Hepatocyte (in vitro differentiated cells): ENCODE measurements at regions not wholly inside any gene's neighbourhood (a gene's known extent, or its start where the extent isn't known, plus 50 kb on each side); places are given as distances from the start of the nearest gene placed in this dataset.

Experiments used
- DNase-seq: peaks from one replicate; pipeline ENCODE4 v3.0.0-alpha.2; 2016; ENCODE audit warnings: low spot score
- H2AFZ ChIP-seq: fragments of 200-600 bp; sonication (generic); 2 replicates; pipeline ENCODE4 v1.6.0; 2016; ENCODE audit warnings: antibody characterized with exemption, mild to moderate bottlenecking
- H3K27ac ChIP-seq: fragments of 200-600 bp; sonication (generic); 2 replicates; pipeline ENCODE4 v1.5.1; 2016; ENCODE audit warnings: mild to moderate bottlenecking
- H3K27me3 ChIP-seq: fragments of 200-600 bp; sonication (generic); 2 replicates; pipeline ENCODE4 v1.6.1; 2016
- H3K36me3 ChIP-seq: fragments of 200-600 bp; sonication (generic); replicated peaks from 2 replicates; pipeline ENCODE4 v1.5.1; 2016; ENCODE audit warnings: low read depth; ENCODE audit not compliant: insufficient read depth
- H3K4me1 ChIP-seq: fragments of 200-600 bp; sonication (generic); 2 replicates; pipeline ENCODE4 v1.5.1; 2016; ENCODE audit warnings: mild to moderate bottlenecking, moderate library complexity; ENCODE audit not compliant: insufficient read depth
- H3K4me2 ChIP-seq: fragments of 200-600 bp; sonication (generic); 2 replicates; pipeline ENCODE4 v1.6.0; 2016
- H3K4me3 ChIP-seq: fragments of 200-600 bp; sonication (generic); 2 replicates; pipeline ENCODE4 v1.5.1; 2016; ENCODE audit warnings: mild to moderate bottlenecking
- H3K79me2 ChIP-seq: fragments of 200-600 bp; sonication (generic); 2 replicates; pipeline ENCODE4 v1.6.0; 2017; ENCODE audit warnings: mild to moderate bottlenecking
- H3K9me2 ChIP-seq: fragments of 200-600 bp; sonication (generic); replicated peaks from 2 replicates; pipeline ENCODE4 v1.6.0; 2017; ENCODE audit warnings: mild to moderate bottlenecking; ENCODE audit not compliant: insufficient read depth
- H3K9me3 ChIP-seq: fragments of 200-600 bp; sonication (generic); 2 replicates; pipeline ENCODE4 v1.5.1; 2016; ENCODE audit warnings: low read depth, mild to moderate bottlenecking
- H4K20me1 ChIP-seq: fragments of 200-600 bp; sonication (generic); 2 replicates; pipeline ENCODE4 v1.6.0; 2016; ENCODE audit warnings: mild to moderate bottlenecking; ENCODE audit not compliant: insufficient read depth, poor library complexity, severe bottlenecking
- EZH2 ChIP-seq: fragments of 200-600 bp; sonication (generic); IDR thresholded peaks from 2 replicates; pipeline ENCODE4 v1.6.1; 2016; ENCODE audit warnings: antibody characterized with exemption, mild to moderate bottlenecking, borderline replicate concordance
- EZH2phosphoT487 ChIP-seq: fragments of 200-600 bp; sonication (generic); IDR thresholded peaks from one replicate; pipeline ENCODE4 v1.6.1; 2018; ENCODE audit warnings: antibody characterized with exemption, mild to moderate bottlenecking, low read depth, moderate library complexity; ENCODE audit not compliant: unreplicated experiment, severe bottlenecking
- WGBS: methylation state at CpG from one replicate; pipeline ENCODE4 v1.1.6; 2016; ENCODE audit warnings: low lambda C conversion rate; ENCODE audit errors: missing lambda C conversion rate; 5-methylcytosine and 5-hydroxymethylcytosine counted together
- TF ChIP-seq, protein P1 (sequence below): fragments of 200-600 bp; sonication (generic); IDR thresholded peaks from 2 replicates; pipeline ENCODE4 v1.5.1; 2016; ENCODE audit warnings: antibody characterized with exemption, mild to moderate bottlenecking; ENCODE audit not compliant: poor library complexity

DNA sequence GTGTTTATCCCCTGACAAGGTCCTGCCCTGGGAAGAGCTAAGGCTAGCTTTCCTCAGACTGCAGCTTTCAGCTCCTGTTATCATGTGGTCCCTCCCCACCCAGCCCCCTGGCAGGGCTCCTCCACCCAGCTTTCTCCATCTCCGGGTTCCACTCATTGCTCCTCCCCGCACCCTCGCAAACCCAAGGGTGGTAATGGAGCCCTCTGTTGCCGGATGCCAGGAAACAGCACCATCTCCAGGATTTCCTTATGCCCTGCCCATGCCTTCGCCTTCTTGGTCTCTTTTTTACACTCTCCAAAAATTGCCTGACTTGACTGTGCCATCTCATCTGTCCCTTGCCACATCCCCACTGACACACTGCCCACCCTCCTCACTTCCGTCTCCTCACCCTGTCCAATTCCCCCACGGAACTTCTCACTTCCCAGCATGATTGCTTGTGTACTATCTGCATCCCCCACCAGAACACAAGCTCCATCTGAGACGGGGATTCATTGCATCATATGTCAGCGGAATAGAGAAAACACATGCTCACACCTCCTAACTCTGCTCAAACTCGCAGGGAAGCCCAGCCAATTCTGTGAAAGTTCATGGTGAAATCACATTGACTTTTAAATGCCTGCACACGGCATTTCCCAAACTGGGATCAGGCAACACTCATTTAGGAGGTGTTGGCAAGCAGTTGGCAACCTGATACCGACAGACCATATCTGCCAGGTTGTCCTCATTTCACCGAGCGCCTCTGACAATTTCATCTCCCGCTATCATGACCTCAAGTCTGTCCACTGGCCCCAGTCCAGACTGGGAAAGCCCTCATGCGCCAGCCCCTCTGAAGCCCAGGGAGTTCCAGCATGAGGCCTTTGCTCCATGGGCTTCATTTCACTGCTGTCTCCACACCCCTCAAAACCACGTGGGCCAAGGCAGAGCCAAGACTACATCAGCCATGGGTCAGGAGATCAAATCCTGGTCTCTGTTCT is 201.1 kb downstream of the MATN1 start:
- H3K4me1 ChIP-seq, result peaks cover 4% of the 10 kb centered on the region
- H3K9me2 ChIP-seq, result no peaks in the 10 kb centered on the region
- DNase-seq, result peak; percentile 38
- TF ChIP-seq EZH2phosphoT487 (no peak), EZH2 (no peak)
- TF ChIP-seq, protein P1, sequence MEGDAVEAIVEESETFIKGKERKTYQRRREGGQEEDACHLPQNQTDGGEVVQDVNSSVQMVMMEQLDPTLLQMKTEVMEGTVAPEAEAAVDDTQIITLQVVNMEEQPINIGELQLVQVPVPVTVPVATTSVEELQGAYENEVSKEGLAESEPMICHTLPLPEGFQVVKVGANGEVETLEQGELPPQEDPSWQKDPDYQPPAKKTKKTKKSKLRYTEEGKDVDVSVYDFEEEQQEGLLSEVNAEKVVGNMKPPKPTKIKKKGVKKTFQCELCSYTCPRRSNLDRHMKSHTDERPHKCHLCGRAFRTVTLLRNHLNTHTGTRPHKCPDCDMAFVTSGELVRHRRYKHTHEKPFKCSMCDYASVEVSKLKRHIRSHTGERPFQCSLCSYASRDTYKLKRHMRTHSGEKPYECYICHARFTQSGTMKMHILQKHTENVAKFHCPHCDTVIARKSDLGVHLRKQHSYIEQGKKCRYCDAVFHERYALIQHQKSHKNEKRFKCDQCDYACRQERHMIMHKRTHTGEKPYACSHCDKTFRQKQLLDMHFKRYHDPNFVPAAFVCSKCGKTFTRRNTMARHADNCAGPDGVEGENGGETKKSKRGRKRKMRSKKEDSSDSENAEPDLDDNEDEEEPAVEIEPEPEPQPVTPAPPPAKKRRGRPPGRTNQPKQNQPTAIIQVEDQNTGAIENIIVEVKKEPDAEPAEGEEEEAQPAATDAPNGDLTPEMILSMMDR, result no peak
- H3K36me3 ChIP-seq, result no peaks in the 10 kb centered on the region
- H3K27me3 ChIP-seq, result peaks cover 3% of the 10 kb centered on the region
- H3K4me2 ChIP-seq, result no peak overlapping the region
- H2AFZ ChIP-seq, result no peak overlapping the region
- no peak overlapping the region for H3K4me3 ChIP-seq
- H3K9me3 ChIP-seq, result no peaks in the 10 kb centered on the region
- H4K20me1 ChIP-seq, result no peaks in the 10 kb centered on the region
- 60% methylated on average over 17 of the region's 17 CpGs for WGBS
- no peaks in the 10 kb centered on the region for H3K79me2 ChIP-seq
- H3K27ac ChIP-seq, result no peak overlapping the region

DNA sequence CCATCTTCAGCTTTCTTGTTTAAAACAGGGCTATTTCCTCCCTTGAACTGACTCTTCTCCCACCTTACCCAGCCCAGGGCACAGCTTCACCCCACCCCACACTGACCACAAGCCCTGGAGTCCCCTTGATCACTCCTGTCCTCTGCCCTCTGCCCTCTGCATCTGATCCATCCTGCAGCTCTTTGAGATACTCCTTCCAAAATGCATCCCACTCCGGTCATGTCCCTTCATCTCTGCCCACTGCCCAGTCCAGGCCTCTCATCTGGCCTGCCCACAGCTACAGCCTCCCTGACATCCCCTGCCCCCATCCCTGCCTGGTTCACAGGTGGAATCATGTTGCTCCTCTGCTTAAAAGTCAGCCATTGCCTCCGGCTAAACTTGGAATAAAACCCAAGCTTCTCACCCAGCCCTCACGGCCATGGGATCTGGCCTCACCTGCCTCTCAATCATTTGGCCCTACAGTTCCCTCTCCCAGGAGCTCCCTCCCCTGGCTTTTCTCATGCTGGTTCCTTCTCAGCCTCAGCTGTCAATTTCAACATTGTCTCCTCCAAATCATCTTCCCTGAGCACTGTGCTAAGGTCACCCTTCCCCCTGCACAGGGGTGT is 202.0 kb downstream of the MATN1 start:
- Histone ChIP-seq H4K20me1 (no peaks in the 10 kb centered on the region), H3K9me2 (no peaks in the 10 kb centered on the region), H3K4me2 (no peak overlapping the region), H3K9me3 (no peaks in the 10 kb centered on the region), H3K27me3 (peaks cover 3% of the 10 kb centered on the region), H2AFZ (no peak overlapping the region), H3K4me1 (peaks cover 2% of the 10 kb centered on the region), H3K36me3 (no peaks in the 10 kb centered on the region), H3K79me2 (no peaks in the 10 kb centered on the region), H3K27ac (no peak overlapping the region), H3K4me3 (no peak overlapping the region)
- 81% methylated on average over 3 of the region's 3 CpGs for WGBS
- DNase-seq, result no peak
- no peak for TF ChIP-seq EZH2
- TF ChIP-seq, protein P1, result no peak
- no peak for TF ChIP-seq EZH2phosphoT487

DNA sequence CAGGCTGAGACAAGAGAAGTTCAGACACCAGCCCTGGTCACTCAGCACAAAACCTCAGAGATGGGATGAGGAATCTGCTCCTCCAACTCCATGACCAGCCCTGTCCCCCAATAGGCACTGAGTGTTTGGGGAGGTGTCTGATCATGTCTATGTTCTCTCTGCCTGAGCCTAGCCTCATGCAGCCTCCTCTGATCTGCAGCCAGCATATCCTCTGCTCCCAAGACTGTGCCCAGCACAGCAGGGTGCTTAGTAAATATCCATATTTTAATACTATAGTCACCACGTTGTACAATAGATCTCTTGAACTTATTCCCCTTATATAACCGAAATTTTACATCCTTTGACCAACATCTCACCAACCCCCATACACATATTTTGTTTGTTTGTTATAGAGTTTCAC is 202.9 kb downstream of the MATN1 start:
- no peak for TF ChIP-seq EZH2
- TF ChIP-seq, protein P1, result no peak
- no peak for TF ChIP-seq EZH2phosphoT487
- H3K27ac ChIP-seq, result no peak overlapping the region
- no peaks in the 10 kb centered on the region for H3K36me3 ChIP-seq
- no peaks in the 10 kb centered on the region for H3K4me1 ChIP-seq
- H4K20me1 ChIP-seq, result no peaks in the 10 kb centered on the region
- no peak overlapping the region for H2AFZ ChIP-seq
- no peaks in the 10 kb centered on the region for H3K9me3 ChIP-seq
- no peaks in the 10 kb centered on the region for H3K79me2 ChIP-seq
- no peaks in the 10 kb centered on the region for H3K9me2 ChIP-seq
- DNase-seq, result no peak
- WGBS, result 73% methylated on average over 2 of the region's 2 CpGs
- H3K4me3 ChIP-seq, result no peak overlapping the region
- peaks cover 3% of the 10 kb centered on the region for H3K27me3 ChIP-seq
- no peak overlapping the region for H3K4me2 ChIP-seq
